A549 (cell line): ENCODE measurements at regions not wholly inside any gene's neighbourhood (a gene's known extent, or its start where the extent isn't known, plus 50 kb on each side); places are given as distances from the start of the nearest gene placed in this dataset.

Experiments used
- ATAC-seq, 2 experiments: fragments of 200-7000 bp in 1 of 2; fragments of >200 bp in 1 of 2; cut with Nextera tagmentation in 1 of 2; cut with Tn5 transposase in 1 of 2; 3 replicates each; pipeline versions ENCODE4 v1.8.0 to v1.9.1; 2018 to 2020; ENCODE audit warnings: mild to moderate bottlenecking in 1 of 2, moderate library complexity in 1 of 2
- CTCF ChIA-PET: fragments of 300-600 bp; sonication (Branson Sonifier 250); formaldehyde crosslinking; extraction: SDS; loops from one replicate; lab custom pipeline; 2021; ENCODE audit warnings: antibody characterized with exemption, inconsistent platforms; lab: Yijun Ruan, JAX
- POLR2A ChIA-PET: fragments of 350-600 bp; formaldehyde crosslinking; extraction: SDS; loops from one replicate; lab custom pipeline; 2021; ENCODE audit warnings: antibody characterized with exemption, inconsistent platforms; lab: Yijun Ruan, JAX
- DNase-seq, 2 experiments: peaks; one replicate each; pipeline versions ENCODE4 v3.0.0 to v3.0.0-alpha.2; 2011 to 2016; ENCODE audit warnings: low read depth in 1 of 2, low spot score in 1 of 2
- FAIRE-seq: peaks from 2 replicates; lab custom pipeline; 2011; peaks lifted over from hg19 to GRCh38; lab: Jason Lieb, UNC
- H3K27ac ChIP-seq, 2 experiments: fragments of >200 bp; sonication (Bioruptor Twin); formaldehyde crosslinking; 3 replicates each; pipeline ENCODE4 v1.5.1; 2016 to 2017
- H3K4me1 ChIP-seq: fragments of >200 bp; sonication (Bioruptor Twin); formaldehyde crosslinking; 3 replicates; pipeline ENCODE4 v1.6.1; 2016
- H3K4me2 ChIP-seq: fragments of >200 bp; sonication (Bioruptor Twin); formaldehyde crosslinking; 3 replicates; pipeline ENCODE4 v1.6.1; 2016
- H3K4me3 ChIP-seq: fragments of >200 bp; sonication (Bioruptor Twin); formaldehyde crosslinking; 3 replicates; pipeline ENCODE4 v1.5.1; 2016
- H3K9me3 ChIP-seq: fragments of >200 bp; sonication (Bioruptor Twin); formaldehyde crosslinking; 3 replicates; pipeline ENCODE4 v1.6.1; 2016
- CBX8 ChIP-seq: fragments of 200-600 bp; sonication (generic); IDR thresholded peaks from 2 replicates; pipeline ENCODE4 v1.6.1; 2016
- CEBPB ChIP-seq, 2 experiments: fragments of >200 bp in 1 of 2; sonication (Bioruptor Twin) in 1 of 2; formaldehyde crosslinking in 1 of 2; IDR thresholded peaks; 2 replicates each; pipeline ENCODE4 v1.6.1; 2012 to 2016
- EHF ChIP-seq: fragments of 250-450 bp; sonication (Bioruptor Pico); IDR thresholded peaks from 2 replicates; pipeline ENCODE4 v1.5.0; 2020; ENCODE audit warnings: mild to moderate bottlenecking
- EHMT2 ChIP-seq: fragments of 200-600 bp; sonication (generic); IDR thresholded peaks from 2 replicates; pipeline ENCODE4 v1.6.1; 2016; ENCODE audit warnings: antibody characterized with exemption, low read depth, mild to moderate bottlenecking, moderate library complexity
- EP300 ChIP-seq, 2 experiments: fragments of >200 bp; sonication (Bioruptor Twin); formaldehyde crosslinking; IDR thresholded peaks; 2 replicates in 1 of 2; 3 replicates in 1 of 2; pipeline ENCODE4 v1.6.1; 2016 to 2017
- ESRRA ChIP-seq: fragments of 150-350 bp; IDR thresholded peaks from 2 replicates; pipeline ENCODE4 v1.6.1; 2014; ENCODE audit warnings: mild to moderate bottlenecking, low read length, borderline replicate concordance
- GATA3 ChIP-seq: IDR thresholded peaks from 2 replicates; pipeline ENCODE4 v1.6.1; 2012; ENCODE audit warnings: borderline replicate concordance
- HDAC2 ChIP-seq: fragments of 200-600 bp; sonication (generic); IDR thresholded peaks from 2 replicates; pipeline ENCODE4 v1.6.1; 2016
- HEYL ChIP-seq: fragments of 250-450 bp; sonication (Bioruptor Pico); IDR thresholded peaks from 2 replicates; pipeline ENCODE4 v1.8.0; 2021; ENCODE audit warnings: mild to moderate bottlenecking, moderate library complexity
- HOXB13 ChIP-seq: fragments of 250-450 bp; sonication (Bioruptor Pico); IDR thresholded peaks from 2 replicates; pipeline ENCODE4 v1.5.0; 2020; ENCODE audit warnings: low read depth, mild to moderate bottlenecking, moderate library complexity
- HOXB5 ChIP-seq: fragments of 250-450 bp; sonication (Bioruptor Pico); IDR thresholded peaks from 2 replicates; pipeline ENCODE4 v1.5.0; 2020; ENCODE audit warnings: mild to moderate bottlenecking, moderate library complexity
- KDM1A ChIP-seq: fragments of 200-600 bp; sonication (generic); IDR thresholded peaks from 2 replicates; pipeline ENCODE4 v1.6.1; 2016; ENCODE audit warnings: low read depth, mild to moderate bottlenecking
- KDM5A ChIP-seq: fragments of 200-600 bp; sonication (generic); IDR thresholded peaks from 2 replicates; pipeline ENCODE4 v1.6.1; 2016; ENCODE audit warnings: antibody characterized with exemption, mild to moderate bottlenecking
- MAFK ChIP-seq: fragments of 450-650 bp; IDR thresholded peaks from 2 replicates; pipeline ENCODE4 v1.6.1; 2014; ENCODE audit not compliant: partially characterized antibody
- MAZ ChIP-seq: fragments of 150-350 bp; IDR thresholded peaks from 2 replicates; pipeline ENCODE4 v1.6.1; 2014; ENCODE audit warnings: antibody characterized with exemption, low read depth, low read length, borderline replicate concordance
- MYC ChIP-seq: IDR thresholded peaks from 2 replicates; pipeline ENCODE4 v1.6.1; 2012; ENCODE audit warnings: mild to moderate bottlenecking, inconsistent platforms, low read length, improper control_type of control experiment, borderline replicate concordance
- NR3C1 ChIP-seq: fragments of >200 bp; sonication (Bioruptor Twin); formaldehyde crosslinking; IDR thresholded peaks from 3 replicates; pipeline ENCODE4 v1.6.1; 2017
- RAD21 ChIP-seq, 2 experiments: fragments of >200 bp in 1 of 2; sonication (Bioruptor Twin) in 1 of 2; formaldehyde crosslinking in 1 of 2; IDR thresholded peaks in 1 of 2; conservative IDR thresholded peaks in 1 of 2; 2 replicates in 1 of 2; 3 replicates in 1 of 2; pipeline ENCODE4 v1.6.1; 2012 to 2018; ENCODE audit warnings: inconsistent platforms in 1 of 2
- RNF2 ChIP-seq: fragments of 200-600 bp; sonication (generic); IDR thresholded peaks from 2 replicates; pipeline ENCODE4 v1.6.1; 2016; ENCODE audit warnings: low read depth, mild to moderate bottlenecking, antibody characterized with exemption, moderate library complexity, borderline replicate concordance
- SMC3 ChIP-seq: fragments of >200 bp; sonication (Bioruptor Twin); formaldehyde crosslinking; IDR thresholded peaks from 3 replicates; pipeline ENCODE4 v1.6.1; 2018; ENCODE audit warnings: inconsistent platforms
- ZNF302 ChIP-seq: fragments of 250-450 bp; sonication (Bioruptor Pico); IDR thresholded peaks from 2 replicates; pipeline ENCODE4 v1.9.0; 2021; ENCODE audit warnings: inconsistent platforms, mild to moderate bottlenecking, moderate library complexity
- ZSCAN20 ChIP-seq: fragments of 250-450 bp; sonication (Bioruptor Pico); IDR thresholded peaks from 2 replicates; pipeline ENCODE4 v1.8.0; 2022; ENCODE audit warnings: mild to moderate bottlenecking, moderate library complexity
- WGBS: methylation state at CpG from one replicate; pipeline ENCODE4 v1.1.6; 2017; ENCODE audit errors: missing lambda C conversion rate; 5-methylcytosine and 5-hydroxymethylcytosine counted together
- TF ChIP-seq, protein P1 (sequence below): fragments of 450-650 bp; IDR thresholded peaks from 2 replicates; pipeline ENCODE4 v1.6.1; 2014; ENCODE audit warnings: antibody characterized with exemption
- TF ChIP-seq, protein P2 (sequence below): IDR thresholded peaks from 2 replicates; pipeline ENCODE4 v1.6.1; 2012
- TF ChIP-seq, protein P3 (sequence below): fragments of 200-600 bp; sonication (generic); IDR thresholded peaks from 2 replicates; pipeline ENCODE4 v1.6.1; 2016; ENCODE audit warnings: antibody characterized with exemption, mild to moderate bottlenecking, moderate library complexity
- TF ChIP-seq, protein P4 (sequence below): fragments of 250-450 bp; sonication (Bioruptor Pico); IDR thresholded peaks from 2 replicates; pipeline ENCODE4 v1.5.0; 2020; ENCODE audit warnings: low read depth, mild to moderate bottlenecking, moderate library complexity

DNA sequence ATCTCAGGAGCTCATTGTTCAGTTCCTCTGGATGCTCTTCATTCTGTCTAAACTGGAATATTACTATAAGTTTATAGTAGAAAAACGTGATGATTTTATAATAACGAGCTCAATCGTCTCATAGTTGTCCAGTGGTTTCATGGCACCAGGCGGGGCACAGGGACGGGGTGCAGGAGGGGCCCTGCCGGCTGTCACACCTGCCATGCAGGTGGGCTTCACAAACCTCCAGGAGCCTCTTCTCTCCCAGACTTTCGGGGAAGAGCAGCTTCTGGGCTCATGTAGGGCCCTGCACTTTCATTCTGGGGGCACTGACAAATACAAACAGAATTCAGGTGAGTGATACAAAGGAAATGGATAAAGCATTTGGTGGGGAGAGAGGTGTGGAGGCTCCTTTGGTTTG, 146.9 kb upstream of the KLF6 start:
- no peak for DNase-seq
- Histone ChIP-seq H3K4me3 (no peak overlapping the region), H3K27ac (no peak overlapping the region), H3K9me3 (no peaks in the 10 kb centered on the region), H3K4me2 (no peak overlapping the region), H3K4me1 (no peaks in the 10 kb centered on the region)
- ChIA-PET POLR2A (no interaction called here), CTCF (no interaction called here)
- 71% methylated on average over 7 of the region's 7 CpGs for WGBS
- no peak for ATAC-seq
- TF ChIP-seq HOXB5 (CRISPR knock-in tag) (no peak), MAFK (no peak), CBX8 (no peak), ZNF302 (CRISPR knock-in tag) (no peak), HDAC2 (no peak), ESRRA (no peak), ZSCAN20 (CRISPR knock-in tag) (no peak), KDM1A (no peak), HOXB13 (no peak), HEYL (CRISPR knock-in tag) (no peak)
- TF ChIP-seq, protein P1, sequence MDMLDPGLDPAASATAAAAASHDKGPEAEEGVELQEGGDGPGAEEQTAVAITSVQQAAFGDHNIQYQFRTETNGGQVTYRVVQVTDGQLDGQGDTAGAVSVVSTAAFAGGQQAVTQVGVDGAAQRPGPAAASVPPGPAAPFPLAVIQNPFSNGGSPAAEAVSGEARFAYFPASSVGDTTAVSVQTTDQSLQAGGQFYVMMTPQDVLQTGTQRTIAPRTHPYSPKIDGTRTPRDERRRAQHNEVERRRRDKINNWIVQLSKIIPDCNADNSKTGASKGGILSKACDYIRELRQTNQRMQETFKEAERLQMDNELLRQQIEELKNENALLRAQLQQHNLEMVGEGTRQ: no peak
- TF ChIP-seq, protein P2, sequence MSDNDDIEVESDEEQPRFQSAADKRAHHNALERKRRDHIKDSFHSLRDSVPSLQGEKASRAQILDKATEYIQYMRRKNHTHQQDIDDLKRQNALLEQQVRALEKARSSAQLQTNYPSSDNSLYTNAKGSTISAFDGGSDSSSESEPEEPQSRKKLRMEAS: no peak
- FAIRE-seq: no peak

DNA sequence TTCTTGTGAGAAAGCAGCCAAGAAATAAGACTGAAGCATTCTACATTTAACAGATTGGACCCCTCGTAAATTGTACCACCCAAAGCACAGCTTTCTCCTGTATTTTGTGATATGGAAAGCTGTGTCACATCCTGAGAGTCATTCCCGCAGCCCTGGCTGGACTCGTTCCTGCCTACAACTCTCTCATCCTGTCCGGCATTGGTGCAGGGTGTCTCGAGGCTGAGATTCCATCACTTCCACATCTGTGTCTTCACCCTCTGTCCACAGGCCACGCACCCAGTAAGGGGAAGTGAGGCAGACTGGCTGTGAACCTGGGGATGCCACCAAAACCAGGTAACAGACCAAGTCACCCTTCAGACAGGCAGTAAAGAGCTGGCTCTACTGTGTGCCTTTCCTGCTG, 146.2 kb upstream of the KLF6 start:
- WGBS: 75% methylated on average over 6 of the region's 6 CpGs
- H3K4me1 ChIP-seq: no peaks in the 10 kb centered on the region
- TF ChIP-seq EHMT2: no peak
- TF ChIP-seq MYC: no peak
- TF ChIP-seq SMC3: no peak
- TF ChIP-seq NR3C1: no peak
- no peak for TF ChIP-seq KDM5A
- TF ChIP-seq CEBPB (IDR thresholded peaks at IDR 0.05): no peak
- TF ChIP-seq MAZ: no peak
- H3K4me2 ChIP-seq: no peak overlapping the region
- no peak overlapping the region for H3K27ac ChIP-seq
- no peak for ATAC-seq
- ChIA-PET CTCF (no interaction called here), POLR2A (no interaction called here)
- no peak overlapping the region for H3K4me3 ChIP-seq
- no peaks in the 10 kb centered on the region for H3K9me3 ChIP-seq
- DNase-seq: no peak
- FAIRE-seq: no peak

DNA sequence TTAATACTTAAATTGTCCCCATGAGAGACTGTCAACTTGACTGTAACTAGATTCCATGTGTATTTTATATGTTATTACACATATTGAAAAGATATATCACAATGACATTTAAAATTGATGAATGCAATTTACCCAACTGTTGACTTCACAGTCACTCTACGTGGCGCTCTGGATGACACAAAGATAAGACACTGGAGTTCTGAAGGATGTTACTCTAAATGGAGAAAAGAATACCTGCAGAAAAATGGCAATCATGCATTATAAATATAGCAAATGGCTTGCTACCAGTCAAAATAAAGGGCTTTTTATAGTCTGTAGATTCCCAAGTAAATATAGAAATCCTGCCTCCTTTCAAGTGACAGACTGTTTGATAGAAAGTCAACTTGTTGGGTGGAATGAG, 143.6 kb upstream of the KLF6 start:
- no peak overlapping the region for H3K4me2 ChIP-seq
- CTCF ChIA-PET: no interaction called here
- ATAC-seq: no peak
- TF ChIP-seq HDAC2: no peak
- no peak for TF ChIP-seq SMC3
- TF ChIP-seq RAD21 (conservative IDR thresholded peaks at IDR 0.05 in 1 of 2, IDR thresholded peaks at IDR 0.05 in 1 of 2): no peak
- no peak for TF ChIP-seq RNF2
- no peak for TF ChIP-seq HOXB5 (CRISPR knock-in tag)
- no peak for TF ChIP-seq EHF (CRISPR knock-in tag)
- TF ChIP-seq MAZ: no peak
- H3K27ac ChIP-seq: no peak overlapping the region
- no peaks in the 10 kb centered on the region for H3K4me1 ChIP-seq
- 92% methylated on average over 2 of the region's 2 CpGs for WGBS
- H3K4me3 ChIP-seq: no peak overlapping the region
- POLR2A ChIA-PET: no interaction called here
- FAIRE-seq: no peak
- H3K9me3 ChIP-seq: no peaks in the 10 kb centered on the region
- DNase-seq: no peak

DNA sequence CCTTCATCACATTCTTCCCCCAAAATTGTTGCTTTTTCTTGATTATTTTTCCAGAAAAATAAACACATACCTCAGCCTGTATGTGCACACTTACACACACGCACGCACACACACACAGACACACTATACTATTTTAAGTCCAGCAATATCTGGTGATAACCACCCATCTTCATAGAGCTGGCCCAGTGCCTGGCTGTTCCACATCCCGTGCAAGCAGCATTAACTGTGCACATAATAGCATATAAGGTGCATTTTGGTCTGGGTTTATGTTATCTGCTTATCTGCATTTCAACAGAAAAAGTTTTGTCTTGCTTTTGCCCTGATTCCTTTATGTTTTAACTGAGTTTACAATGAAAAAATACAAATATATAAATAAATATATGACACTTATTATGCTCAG, 143.1 kb upstream of the KLF6 start:
- FAIRE-seq (no peak), ATAC-seq (no peak), DNase-seq (no peak)
- 63% methylated on average over 3 of the region's 3 CpGs for WGBS
- no peak overlapping the region for H3K4me2 ChIP-seq
- no peak overlapping the region for H3K27ac ChIP-seq
- H3K4me3 ChIP-seq: no peak overlapping the region
- ChIA-PET CTCF (no interaction called here), POLR2A (no interaction called here)
- no peaks in the 10 kb centered on the region for H3K4me1 ChIP-seq
- H3K9me3 ChIP-seq: peaks cover 1% of the 10 kb centered on the region; the same call in 2 of the 3 replicates
- TF ChIP-seq EHMT2 (no peak), EP300 (IDR thresholded peaks at IDR 0.05) (no peak), MYC (no peak), GATA3 (no peak)
- TF ChIP-seq, protein P3, sequence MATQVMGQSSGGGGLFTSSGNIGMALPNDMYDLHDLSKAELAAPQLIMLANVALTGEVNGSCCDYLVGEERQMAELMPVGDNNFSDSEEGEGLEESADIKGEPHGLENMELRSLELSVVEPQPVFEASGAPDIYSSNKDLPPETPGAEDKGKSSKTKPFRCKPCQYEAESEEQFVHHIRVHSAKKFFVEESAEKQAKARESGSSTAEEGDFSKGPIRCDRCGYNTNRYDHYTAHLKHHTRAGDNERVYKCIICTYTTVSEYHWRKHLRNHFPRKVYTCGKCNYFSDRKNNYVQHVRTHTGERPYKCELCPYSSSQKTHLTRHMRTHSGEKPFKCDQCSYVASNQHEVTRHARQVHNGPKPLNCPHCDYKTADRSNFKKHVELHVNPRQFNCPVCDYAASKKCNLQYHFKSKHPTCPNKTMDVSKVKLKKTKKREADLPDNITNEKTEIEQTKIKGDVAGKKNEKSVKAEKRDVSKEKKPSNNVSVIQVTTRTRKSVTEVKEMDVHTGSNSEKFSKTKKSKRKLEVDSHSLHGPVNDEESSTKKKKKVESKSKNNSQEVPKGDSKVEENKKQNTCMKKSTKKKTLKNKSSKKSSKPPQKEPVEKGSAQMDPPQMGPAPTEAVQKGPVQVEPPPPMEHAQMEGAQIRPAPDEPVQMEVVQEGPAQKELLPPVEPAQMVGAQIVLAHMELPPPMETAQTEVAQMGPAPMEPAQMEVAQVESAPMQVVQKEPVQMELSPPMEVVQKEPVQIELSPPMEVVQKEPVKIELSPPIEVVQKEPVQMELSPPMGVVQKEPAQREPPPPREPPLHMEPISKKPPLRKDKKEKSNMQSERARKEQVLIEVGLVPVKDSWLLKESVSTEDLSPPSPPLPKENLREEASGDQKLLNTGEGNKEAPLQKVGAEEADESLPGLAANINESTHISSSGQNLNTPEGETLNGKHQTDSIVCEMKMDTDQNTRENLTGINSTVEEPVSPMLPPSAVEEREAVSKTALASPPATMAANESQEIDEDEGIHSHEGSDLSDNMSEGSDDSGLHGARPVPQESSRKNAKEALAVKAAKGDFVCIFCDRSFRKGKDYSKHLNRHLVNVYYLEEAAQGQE: no peak
- TF ChIP-seq, protein P4, sequence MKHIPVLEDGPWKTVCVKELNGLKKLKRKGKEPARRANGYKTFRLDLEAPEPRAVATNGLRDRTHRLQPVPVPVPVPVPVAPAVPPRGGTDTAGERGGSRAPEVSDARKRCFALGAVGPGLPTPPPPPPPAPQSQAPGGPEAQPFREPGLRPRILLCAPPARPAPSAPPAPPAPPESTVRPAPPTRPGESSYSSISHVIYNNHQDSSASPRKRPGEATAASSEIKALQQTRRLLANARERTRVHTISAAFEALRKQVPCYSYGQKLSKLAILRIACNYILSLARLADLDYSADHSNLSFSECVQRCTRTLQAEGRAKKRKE (CRISPR knock-in tag): no peak
- TF ChIP-seq, all 56 proteins: peak for 0
